Mammary epithelial cell (primary cell): ENCODE measurements at regions not wholly inside any gene's neighbourhood (a gene's known extent, or its start where the extent isn't known, plus 50 kb on each side); places are given as distances from the start of the nearest gene placed in this dataset.

ENCODE experiments used
- EZH2 ChIP-seq: IDR thresholded peaks from 2 replicates; pipeline ENCODE4 v1.6.1; 2012; ENCODE audit warnings: low read length, inconsistent platforms, borderline replicate concordance
- TF ChIP-seq, protein P1 (sequence below), 2 donors: IDR thresholded peaks in 1 of 2; conservative IDR thresholded peaks in 1 of 2; 2 replicates each; pipeline ENCODE4 v1.5.1; 2011 to 2012; ENCODE audit warnings: inconsistent platforms in 2 of 2, low read length in 2 of 2, mild to moderate bottlenecking in 2 of 2, control low read depth in 1 of 2, low read depth in 1 of 2; ENCODE audit not compliant: insufficient read depth in 1 of 2; ENCODE audit errors: extremely low read depth in 1 of 2

DNA sequence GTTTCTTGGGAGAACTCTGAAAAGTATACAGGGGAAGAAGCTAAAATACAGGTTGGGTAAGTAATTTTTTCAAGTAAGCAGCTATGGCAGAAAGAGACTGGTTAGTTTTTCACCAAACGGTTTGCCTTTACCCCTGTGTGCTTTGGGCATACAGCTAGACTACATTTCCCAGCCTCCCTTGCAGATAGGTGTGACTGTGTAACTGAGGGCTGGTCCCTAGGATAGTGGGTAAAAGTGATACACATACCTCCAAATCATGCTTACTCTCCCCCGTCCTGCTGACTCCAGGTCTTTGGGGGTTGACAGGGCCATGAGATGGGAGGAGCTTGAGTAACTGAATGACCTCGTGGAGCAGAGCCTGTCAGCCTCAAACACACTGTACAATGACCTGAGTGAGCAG is 208.6 kb upstream of the GDNF start:
- TF ChIP-seq, protein P1, sequence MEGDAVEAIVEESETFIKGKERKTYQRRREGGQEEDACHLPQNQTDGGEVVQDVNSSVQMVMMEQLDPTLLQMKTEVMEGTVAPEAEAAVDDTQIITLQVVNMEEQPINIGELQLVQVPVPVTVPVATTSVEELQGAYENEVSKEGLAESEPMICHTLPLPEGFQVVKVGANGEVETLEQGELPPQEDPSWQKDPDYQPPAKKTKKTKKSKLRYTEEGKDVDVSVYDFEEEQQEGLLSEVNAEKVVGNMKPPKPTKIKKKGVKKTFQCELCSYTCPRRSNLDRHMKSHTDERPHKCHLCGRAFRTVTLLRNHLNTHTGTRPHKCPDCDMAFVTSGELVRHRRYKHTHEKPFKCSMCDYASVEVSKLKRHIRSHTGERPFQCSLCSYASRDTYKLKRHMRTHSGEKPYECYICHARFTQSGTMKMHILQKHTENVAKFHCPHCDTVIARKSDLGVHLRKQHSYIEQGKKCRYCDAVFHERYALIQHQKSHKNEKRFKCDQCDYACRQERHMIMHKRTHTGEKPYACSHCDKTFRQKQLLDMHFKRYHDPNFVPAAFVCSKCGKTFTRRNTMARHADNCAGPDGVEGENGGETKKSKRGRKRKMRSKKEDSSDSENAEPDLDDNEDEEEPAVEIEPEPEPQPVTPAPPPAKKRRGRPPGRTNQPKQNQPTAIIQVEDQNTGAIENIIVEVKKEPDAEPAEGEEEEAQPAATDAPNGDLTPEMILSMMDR (conservative IDR thresholded peaks at IDR 0.05 in 1 of 2, IDR thresholded peaks at IDR 0.05 in 1 of 2; ENCODE audit: extremely low read depth in 1 of 2, insufficient read depth in 1 of 2, low read depth in 1 of 2, low read length in 2 of 2) = no peak
- TF ChIP-seq EZH2 = no peak
